Neural cell (in vitro differentiated cells): ENCODE measurements at regions not wholly inside any gene's neighbourhood (a gene's known extent, or its start where the extent isn't known, plus 50 kb on each side); places are given as distances from the start of the nearest gene placed in this dataset.

Source experiments
- H2AFZ ChIP-seq: fragments of 200-600, 300-800 bp; sonication (generic), shearing (Covaris generic); 2 replicates; pipeline ENCODE4 v1.6.0; 2014; ENCODE audit warnings: low read depth, mild to moderate bottlenecking, antibody characterized with exemption, low read length, moderate library complexity
- H3F3A ChIP-seq: fragments of 200-600 bp; shearing (Covaris generic); 2 replicates; pipeline ENCODE4 v1.6.1; 2016; ENCODE audit warnings: mild to moderate bottlenecking, moderate library complexity, mixed read lengths, antibody characterized with exemption, low read length; ENCODE audit not compliant: insufficient read depth, poor library complexity, severe bottlenecking
- H3K27ac ChIP-seq: fragments of 200-600, 300-800 bp; sonication (generic), shearing (Covaris generic); 2 replicates; pipeline ENCODE4 v1.5.1; 2014; ENCODE audit warnings: mild to moderate bottlenecking, low read length, moderate library complexity
- H3K27me3 ChIP-seq: fragments of 300-800, 200-600 bp; sonication (generic), shearing (Covaris generic); 2 replicates; pipeline ENCODE4 v1.6.0; 2014; ENCODE audit warnings: mild to moderate bottlenecking, low read depth, low read length, moderate library complexity; ENCODE audit not compliant: insufficient read depth
- H3K36me3 ChIP-seq: fragments of 300-800, 200-600 bp; sonication (generic), shearing (Covaris generic); 2 replicates; pipeline ENCODE4 v1.5.1; 2014; ENCODE audit warnings: mild to moderate bottlenecking, antibody characterized with exemption, low read length, moderate library complexity; ENCODE audit not compliant: insufficient read depth
- H3K4me2 ChIP-seq: fragments of 300-800, 200-600 bp; sonication (generic), shearing (Covaris generic); 2 replicates; pipeline ENCODE4 v1.6.0; 2014; ENCODE audit warnings: mild to moderate bottlenecking, low read length
- H3K4me3 ChIP-seq: fragments of 300-800, 200-600 bp; sonication (generic), shearing (Covaris generic); 2 replicates; pipeline ENCODE4 v1.5.1; 2014; ENCODE audit warnings: mild to moderate bottlenecking, low read length, moderate library complexity
- H3K79me2 ChIP-seq: fragments of 200-600 bp; shearing (Covaris generic); replicated peaks from 2 replicates; pipeline ENCODE4 v1.6.0; 2014; ENCODE audit warnings: mild to moderate bottlenecking, low read length, moderate library complexity; ENCODE audit not compliant: insufficient read depth
- H3K9ac ChIP-seq: fragments of 300-800, 200-600 bp; sonication (generic), shearing (Covaris generic); 2 replicates; pipeline ENCODE4 v1.6.1; 2016; ENCODE audit warnings: mild to moderate bottlenecking, low read length, mixed read lengths
- H3K9me2 ChIP-seq: fragments of 200-600 bp; shearing (Covaris generic); 2 replicates; pipeline ENCODE4 v1.6.1; 2016; ENCODE audit warnings: mild to moderate bottlenecking, low read length, mixed read lengths; ENCODE audit not compliant: insufficient read depth
- H3K9me3 ChIP-seq: fragments of 200-600, 300-800 bp; sonication (generic), shearing (Covaris generic); 2 replicates; pipeline ENCODE4 v1.6.1; 2016; ENCODE audit warnings: mild to moderate bottlenecking, mixed run types, low read length, moderate library complexity, mixed read lengths
- H4K20me1 ChIP-seq: fragments of 200-600 bp; shearing (Covaris generic); 2 replicates; pipeline ENCODE4 v1.6.1; 2016; ENCODE audit warnings: mild to moderate bottlenecking, mixed run types; ENCODE audit not compliant: insufficient read depth
- CTCF ChIP-seq: fragments of 450-650 bp; IDR thresholded peaks from 2 replicates; pipeline ENCODE4 v1.5.1; 2014; ENCODE audit warnings: antibody characterized with exemption, mild to moderate bottlenecking, moderate library complexity; ENCODE audit not compliant: poor library complexity, severe bottlenecking
- EP300 ChIP-seq: fragments of 450-650 bp; conservative IDR thresholded peaks from 2 replicates; pipeline ENCODE4 v1.6.1; 2014; ENCODE audit warnings: antibody characterized with exemption, mild to moderate bottlenecking, moderate library complexity; ENCODE audit not compliant: poor library complexity, severe bottlenecking
- EZH2 ChIP-seq: fragments of 200-600, 300-800 bp; shearing (Covaris generic), sonication (generic); IDR thresholded peaks from 2 replicates; pipeline ENCODE4 v1.6.1; 2014; ENCODE audit warnings: antibody characterized with exemption, low read length, borderline replicate concordance, mild to moderate bottlenecking; ENCODE audit not compliant: insufficient read depth, poor library complexity, severe bottlenecking
- MXI1 ChIP-seq: fragments of 450-650 bp; conservative IDR thresholded peaks from 2 replicates; pipeline ENCODE4 v1.6.1; 2014; ENCODE audit warnings: antibody characterized with exemption, mild to moderate bottlenecking; ENCODE audit not compliant: poor library complexity, severe bottlenecking
- POLR2AphosphoS5 ChIP-seq: IDR thresholded peaks from 2 replicates; pipeline ENCODE4 v1.6.1; 2012
- RAD21 ChIP-seq: fragments of 450-650 bp; conservative IDR thresholded peaks from 2 replicates; pipeline ENCODE4 v1.6.1; 2014; ENCODE audit warnings: antibody characterized with exemption, mild to moderate bottlenecking, moderate library complexity
- REST ChIP-seq: IDR thresholded peaks from 2 replicates; pipeline ENCODE4 v1.6.1; 2012; ENCODE audit warnings: borderline replicate concordance
- SMC3 ChIP-seq: fragments of 450-650 bp; conservative IDR thresholded peaks from 2 replicates; pipeline ENCODE4 v1.6.1; 2014; ENCODE audit warnings: antibody characterized with exemption, mild to moderate bottlenecking, moderate library complexity; ENCODE audit not compliant: poor library complexity
- TAF1 ChIP-seq: IDR thresholded peaks from 2 replicates; pipeline ENCODE4 v1.6.1; 2012; ENCODE audit warnings: low read depth

- no peaks in the 10 kb centered on the region for H3K9me2 ChIP-seq
- no peaks in the 10 kb centered on the region for H3K9me3 ChIP-seq
- H3K4me2 ChIP-seq: no peak overlapping the region
- no peaks in the 10 kb centered on the region for H4K20me1 ChIP-seq
- H2AFZ ChIP-seq: no peak overlapping the region
- H3K9ac ChIP-seq: no peak overlapping the region
- H3K79me2 ChIP-seq: peaks cover 7% of the 10 kb centered on the region
- H3K27ac ChIP-seq: no peak overlapping the region
- no peaks in the 10 kb centered on the region for H3K36me3 ChIP-seq
- no peaks in the 10 kb centered on the region for H3F3A ChIP-seq
- no peak for TF ChIP-seq EP300
- no peak for TF ChIP-seq EZH2
- no peak for TF ChIP-seq CTCF
- no peak for TF ChIP-seq SMC3
- H3K4me3 ChIP-seq: no peak overlapping the region
- no peaks in the 10 kb centered on the region for H3K27me3 ChIP-seq
Observed at GRCh38 chr7:112853422-112853821, 63.2 kb upstream of the TMEM168 start.

- no peaks in the 10 kb centered on the region for H3K27me3 ChIP-seq
- H4K20me1 ChIP-seq: no peaks in the 10 kb centered on the region
- H3K4me3 ChIP-seq: no peak overlapping the region
- no peaks in the 10 kb centered on the region for H3K9me2 ChIP-seq
- H3K9me3 ChIP-seq: no peaks in the 10 kb centered on the region
- H3K27ac ChIP-seq: no peak overlapping the region
- H3K79me2 ChIP-seq: peaks cover 21% of the 10 kb centered on the region
- no peak overlapping the region for H2AFZ ChIP-seq
- H3F3A ChIP-seq: no peaks in the 10 kb centered on the region
- H3K4me2 ChIP-seq: no peak overlapping the region
- H3K36me3 ChIP-seq: no peaks in the 10 kb centered on the region
- no peak overlapping the region for H3K9ac ChIP-seq
- TF ChIP-seq TAF1 (no peak), POLR2AphosphoS5 (no peak), SMC3 (no peak), EZH2 (no peak), MXI1 (no peak), EP300 (no peak), CTCF (no peak), REST (no peak), RAD21 (no peak)
Observed at GRCh38 chr7:112843151-112843550, 53.0 kb upstream of the TMEM168 start.
